PC-3 (cell line): ENCODE measurements at regions not wholly inside any gene's neighbourhood (a gene's known extent, or its start where the extent isn't known, plus 50 kb on each side); places are given as distances from the start of the nearest gene placed in this dataset.
"Not testable (repeated sequence)": the region's sequence is repeated elsewhere in the genome, so short reads cannot be mapped to it uniquely, and the experiment has no call there.

ENCODE experiments used
- ATAC-seq: fragments of 200-7000 bp; cut with Tn5 transposase; 2 replicates; pipeline ENCODE4 v1.9.1; 2020; ENCODE audit warnings: mild to moderate bottlenecking, moderate library complexity
- BruUV-seq: library from RNA; stranded (reverse); fragments of 400-500 nt; replicated peaks from 2 replicates; lab custom pipeline; 2021; lab: Mats Ljungman, UMichigan
- CTCF ChIA-PET: fragments of 300-600 bp; sonication (Branson Sonifier 250); formaldehyde crosslinking; loops from one replicate; lab custom pipeline; 2022; ENCODE audit warnings: antibody characterized with exemption; lab: Charles Lee
- POLR2A ChIA-PET: fragments of 300-600 bp; sonication (Branson Sonifier 250); formaldehyde crosslinking; loops from one replicate; lab custom pipeline; 2022; ENCODE audit warnings: antibody characterized with exemption; ENCODE audit not compliant: unreplicated experiment; lab: Charles Lee
- DNase-seq: peaks from one replicate; pipeline ENCODE4 v3.0.0-alpha.2; 2015
- H2AFZ ChIP-seq: fragments of 300-600 bp; sonication (generic); 2 replicates; pipeline ENCODE4 v1.6.0; 2016; ENCODE audit warnings: antibody characterized with exemption, low read length
- H3F3A ChIP-seq: fragments of 300-600 bp; sonication (generic); one replicate; pipeline ENCODE4 v1.6.0; 2017; ENCODE audit warnings: antibody characterized with exemption, low read length, control low read depth, mild to moderate bottlenecking; ENCODE audit not compliant: unreplicated experiment
- H3K27ac ChIP-seq: fragments of 300-600 bp; sonication (generic); 2 replicates; pipeline ENCODE4 v1.5.1; 2016; ENCODE audit warnings: mild to moderate bottlenecking, low read length
- H3K27me3 ChIP-seq: fragments of 300-600 bp; sonication (generic); 2 replicates; pipeline ENCODE4 v1.6.1; 2016; ENCODE audit warnings: low read length, mixed read lengths
- H3K36me3 ChIP-seq: fragments of 300-600 bp; sonication (generic); 2 replicates; pipeline ENCODE4 v1.6.1; 2016; ENCODE audit warnings: low read depth, mixed run types, low read length, mixed read lengths
- H3K4me1 ChIP-seq: fragments of 300-600 bp; sonication (generic); 2 replicates; pipeline ENCODE4 v1.5.1; 2016; ENCODE audit warnings: low read length; ENCODE audit not compliant: insufficient read depth
- H3K4me2 ChIP-seq: fragments of 300-600 bp; sonication (generic); 2 replicates; pipeline ENCODE4 v1.6.0; 2016; ENCODE audit warnings: low read length
- H3K4me3 ChIP-seq: fragments of 300-600 bp; sonication (generic); 2 replicates; pipeline ENCODE4 v1.5.1; 2016; ENCODE audit warnings: mild to moderate bottlenecking, low read length, mixed read lengths
- H3K79me2 ChIP-seq: fragments of 300-600 bp; sonication (generic); 2 replicates; pipeline ENCODE4 v1.6.1; 2017; ENCODE audit warnings: low read length, mixed read lengths
- H3K9ac ChIP-seq: fragments of 300-600 bp; sonication (generic); 2 replicates; pipeline ENCODE4 v1.6.0; 2016; ENCODE audit warnings: mild to moderate bottlenecking, low read length
- H3K9me2 ChIP-seq: fragments of 300-600 bp; sonication (generic); replicated peaks from 2 replicates; pipeline ENCODE4 v1.6.1; 2016; ENCODE audit warnings: mixed run types, low read length, mixed read lengths
- H3K9me3 ChIP-seq: fragments of 300-600 bp; sonication (generic); 2 replicates; pipeline ENCODE4 v1.6.1; 2016; ENCODE audit warnings: low read length, mixed read lengths
- H4K20me1 ChIP-seq: fragments of 300-600 bp; sonication (generic); 2 replicates; pipeline ENCODE4 v1.6.1; 2016; ENCODE audit warnings: low read length, mixed read lengths
- CTCF ChIP-seq: fragments of 300-600 bp; sonication (generic); conservative IDR thresholded peaks from 2 replicates; pipeline ENCODE4 v1.5.1; 2017; ENCODE audit warnings: antibody characterized with exemption, low read depth, mild to moderate bottlenecking, low read length
- EZH2 ChIP-seq: fragments of 300-600 bp; sonication (generic); IDR thresholded peaks from one replicate; pipeline ENCODE4 v1.6.1; 2017; ENCODE audit warnings: antibody characterized with exemption, mild to moderate bottlenecking, low read length; ENCODE audit not compliant: unreplicated experiment
- EZH2phosphoT487 ChIP-seq: fragments of 300-600 bp; sonication (generic); IDR thresholded peaks from 2 replicates; pipeline ENCODE4 v1.6.1; 2018; ENCODE audit warnings: mild to moderate bottlenecking, antibody characterized with exemption, low read length, borderline replicate concordance
- intact Hi-C: fragments of 100-400 bp; cut with micrococcal nuclease; formaldehyde crosslinking; loops from 2 replicates; pipeline ENCODE4 v1.9.0; 2023

GRCh38 chr9:24210641-24211040, 335.1 kb downstream of the IZUMO3 start:
- Histone ChIP-seq H3K79me2 (no peaks in the 10 kb centered on the region), H3K27me3 (no peaks in the 10 kb centered on the region), H3K9me2 (no peaks in the 10 kb centered on the region), H2AFZ (no peak overlapping the region), H3K4me3 (no peak overlapping the region), H4K20me1 (no peaks in the 10 kb centered on the region), H3K9me3 (no peaks in the 10 kb centered on the region), H3K4me2 (no peak overlapping the region), H3K4me1 (no peaks in the 10 kb centered on the region), H3K9ac (no peak overlapping the region), H3K27ac (no peak overlapping the region), H3K36me3 (no peaks in the 10 kb centered on the region), H3F3A (no peaks in the 10 kb centered on the region)
- intact Hi-C loops = no loop called here
- BruUV-seq = no TSS peak
- no peak for DNase-seq
- POLR2A ChIA-PET = no interaction called here
- TF ChIP-seq EZH2 = no peak
- TF ChIP-seq EZH2phosphoT487 = no peak
- TF ChIP-seq CTCF = no peak
- CTCF ChIA-PET = no interaction called here
- ATAC-seq = peak; percentile 33; the same call in 1 of the 2 replicates

GRCh38 chr9:24189986-24190385, 355.7 kb downstream of the IZUMO3 start:
- intact Hi-C loops = no loop called here
- no peaks in the 10 kb centered on the region for H3F3A ChIP-seq
- TF ChIP-seq EZH2 (no peak), EZH2phosphoT487 (no peak), CTCF (no peak)
- no TSS peak for BruUV-seq
- DNase-seq (peak; percentile 1), ATAC-seq (no peak)
- H3K36me3 ChIP-seq = no peaks in the 10 kb centered on the region
- no peaks in the 10 kb centered on the region for H3K9me2 ChIP-seq
- ChIA-PET CTCF (no interaction called here), POLR2A (no interaction called here)
- H3K9ac ChIP-seq = no peak overlapping the region
- H3K4me3 ChIP-seq = no peak overlapping the region
- no peak overlapping the region for H3K27ac ChIP-seq
- no peaks in the 10 kb centered on the region for H3K79me2 ChIP-seq
- H2AFZ ChIP-seq = no peak overlapping the region
- H3K4me1 ChIP-seq = no peaks in the 10 kb centered on the region
- H3K9me3 ChIP-seq = 0 out of 2 replicates have a peak, but pooled peaks cover 5% of the 10 kb centered on the region
- no peaks in the 10 kb centered on the region for H3K27me3 ChIP-seq
- no peaks in the 10 kb centered on the region for H4K20me1 ChIP-seq
- no peak overlapping the region for H3K4me2 ChIP-seq

DNA sequence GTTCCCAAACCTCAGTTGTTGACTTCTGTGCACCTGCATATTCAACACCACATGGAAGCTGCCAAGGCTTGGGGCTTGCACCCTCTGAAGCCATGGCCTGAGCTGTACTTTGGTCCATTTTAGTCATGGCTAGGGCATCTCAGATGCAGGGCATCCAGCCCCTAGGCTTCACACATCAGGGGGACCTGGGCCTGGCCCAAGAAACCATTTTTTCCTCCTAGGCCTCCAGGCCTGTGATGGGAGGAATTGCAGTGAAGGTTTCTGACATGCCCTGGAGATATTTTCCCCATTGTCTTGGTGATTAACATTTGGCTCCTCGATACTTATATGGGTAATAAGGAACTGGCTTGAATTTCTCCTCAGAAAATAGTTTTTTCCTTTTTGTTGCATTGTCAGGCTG, 354.5 kb upstream of the ELAVL2 start:
- DNase-seq, H3K9ac ChIP-seq, H2AFZ ChIP-seq, H4K20me1 ChIP-seq, BruUV-seq, CTCF ChIA-PET, intact Hi-C loops, H3K4me1 ChIP-seq, H3K9me2 ChIP-seq, ATAC-seq, H3K27ac ChIP-seq, H3K27me3 ChIP-seq, H3K79me2 ChIP-seq, H3K36me3 ChIP-seq, H3F3A ChIP-seq, H3K4me3 ChIP-seq, H3K9me3 ChIP-seq, H3K4me2 ChIP-seq, POLR2A ChIA-PET: not testable (repeated sequence)
